HG03442 (cell line): ENCODE measurements at regions not wholly inside any gene's neighbourhood (a gene's known extent, or its start where the extent isn't known, plus 50 kb on each side); places are given as distances from the start of the nearest gene placed in this dataset.
"Not testable (repeated sequence)": the region's sequence is repeated elsewhere in the genome, so short reads cannot be mapped to it uniquely, and the experiment has no call there.

Experiments used
- ATAC-seq: cut with Tn5 transposase; IDR thresholded peaks from one replicate; pipeline ENCODE4 v1.9.1; 2021; ENCODE audit warnings: mild to moderate bottlenecking, moderate library complexity; ENCODE audit not compliant: unreplicated experiment

- no peak for ATAC-seq
Observed at GRCh38 chr2:62412347-62412742, 93.7 kb downstream of the TMEM17 start.

GRCh38 chr2:62410926-62411456 lies 95.0 kb downstream of the TMEM17 start:
- ATAC-seq, result no peak

GRCh38 chr2:62410015-62410453 lies 96.0 kb downstream of the TMEM17 start:
- ATAC-seq, result no peak

GRCh38 chr2:62409442-62409841 lies 96.6 kb downstream of the TMEM17 start:
- no peak for ATAC-seq

GRCh38 chr2:62408241-62408677 lies 97.7 kb downstream of the TMEM17 start:
- no peak for ATAC-seq

GRCh38 chr2:62407838-62408237 lies 98.2 kb downstream of the TMEM17 start:
- no peak for ATAC-seq

- ATAC-seq, result no peak
Observed at GRCh38 chr2:62407401-62407800, 98.6 kb downstream of the TMEM17 start.

- peak; percentile 52 for ATAC-seq
Observed at GRCh38 chr2:62406573-62407043, 99.4 kb downstream of the TMEM17 start.

GRCh38 chr2:62404913-62405312 lies 101.1 kb downstream of the TMEM17 start:
- ATAC-seq, result no peak

- no peak for ATAC-seq
Observed at GRCh38 chr2:62402156-62402555, 103.8 kb downstream of the TMEM17 start.

- ATAC-seq, result peak; percentile 54
Observed at GRCh38 chr2:62398356-62398755, 107.6 kb downstream of the TMEM17 start.

- ATAC-seq, result no peak
Observed at GRCh38 chr2:62396880-62397279, 109.1 kb downstream of the TMEM17 start.

GRCh38 chr2:62393293-62393692 lies 112.7 kb downstream of the TMEM17 start:
- no peak for ATAC-seq

GRCh38 chr2:62391696-62392095 lies 114.3 kb downstream of the TMEM17 start:
- ATAC-seq, result no peak

GRCh38 chr2:62386378-62386777 lies 119.6 kb downstream of the TMEM17 start:
- not testable (repeated sequence) for ATAC-seq

- ATAC-seq, result no peak
Observed at GRCh38 chr2:62383846-62384245, 122.1 kb downstream of the TMEM17 start.

- no peak for ATAC-seq
Observed at GRCh38 chr2:62382757-62383156, 123.2 kb downstream of the TMEM17 start.

GRCh38 chr2:62382122-62382521 lies 123.9 kb downstream of the TMEM17 start:
- ATAC-seq, result no peak

GRCh38 chr2:62381656-62382055 lies 124.3 kb downstream of the TMEM17 start:
- no peak for ATAC-seq

- no peak for ATAC-seq
Observed at GRCh38 chr2:62379566-62379965, 126.4 kb downstream of the TMEM17 start.

- ATAC-seq, result no peak
Observed at GRCh38 chr2:62375113-62375420, 130.9 kb downstream of the TMEM17 start.

- ATAC-seq, result no peak
Observed at GRCh38 chr2:62374301-62375112, 131.5 kb downstream of the TMEM17 start.

GRCh38 chr2:62372824-62373223 lies 133.2 kb downstream of the TMEM17 start:
- ATAC-seq, result no peak
